K562 (cell line): ENCODE measurements at regions not wholly inside any gene's neighbourhood (a gene's known extent, or its start where the extent isn't known, plus 50 kb on each side); places are given as distances from the start of the nearest gene placed in this dataset.

ENCODE experiments used
- ATAC-seq: fragments of 200-7000 bp; cut with Tn5 transposase; 3 replicates; pipeline ENCODE4 v1.9.1; 2020; ENCODE audit warnings: moderate library complexity
- BruUV-seq: library from RNA; stranded (reverse); fragments of 400-500 nt; replicated peaks from 2 replicates; lab custom pipeline; 2021; lab: Mats Ljungman, UMichigan
- CTCF ChIA-PET: fragments of 300-600 bp; formaldehyde crosslinking; extraction: SDS; loops from one replicate; lab custom pipeline; 2021; ENCODE audit warnings: low intra/inter-chr PET ratio; lab: Yijun Ruan, JAX
- POLR2A ChIA-PET: fragments of 300-600, 350-650 bp; sonication (Branson Sonifier 250); formaldehyde crosslinking; extraction: SDS; loops from one replicate; lab custom pipeline; 2021; ENCODE audit warnings: antibody characterized with exemption, inconsistent platforms; lab: Yijun Ruan, JAX
- DNase-seq, 4 experiments: peaks; one replicate each; pipeline versions ENCODE4 v3.0.0 to v3.0.0-alpha.2; 2011 to 2018; ENCODE audit warnings: low spot score in 3 of 4, mixed read lengths in 3 of 4; ENCODE audit errors: extremely low read depth in 1 of 4
- FAIRE-seq: peaks from 2 replicates; lab custom pipeline; 2011; peaks lifted over from hg19 to GRCh38; lab: Jason Lieb, UNC
- H2AFZ ChIP-seq: 2 replicates; pipeline ENCODE4 v1.6.0; 2011; ENCODE audit warnings: low read depth, low read length, control low read depth, inconsistent platforms
- H3K27ac ChIP-seq: fragments of 200-600 bp; 3 replicates; pipeline ENCODE4 v1.8.0; 2011; ENCODE audit warnings: low read depth, mild to moderate bottlenecking, control low read depth, inconsistent platforms, low read length, moderate library complexity, mixed read lengths; ENCODE audit errors: extremely low read depth
- H3K27me3 ChIP-seq, 2 experiments: fragments of 300-600 bp in 1 of 2; 2 replicates in 1 of 2; 3 replicates in 1 of 2; pipeline versions ENCODE4 v1.6.0 to v1.8.0; 2011; ENCODE audit warnings: inconsistent platforms in 2 of 2, low read length in 2 of 2, mild to moderate bottlenecking in 1 of 2, mixed read lengths in 1 of 2, moderate library complexity in 1 of 2; ENCODE audit not compliant: control insufficient read depth in 2 of 2, insufficient read depth in 2 of 2
- H3K36me3 ChIP-seq: fragments of 300-600 bp; 3 replicates; pipeline ENCODE4 v1.8.0; 2011; ENCODE audit warnings: mild to moderate bottlenecking, low read length, inconsistent platforms; ENCODE audit not compliant: control insufficient read depth, insufficient read depth
- H3K4me1 ChIP-seq, 2 experiments: fragments of 200-600 bp in 1 of 2; replicated peaks in 1 of 2; 2 replicates in 1 of 2; 3 replicates in 1 of 2; pipeline versions ENCODE4 v1.5.1 to v1.8.0; 2011; ENCODE audit warnings: inconsistent platforms in 2 of 2, low read length in 2 of 2, mild to moderate bottlenecking in 1 of 2, mixed read lengths in 1 of 2, moderate library complexity in 1 of 2; ENCODE audit not compliant: control insufficient read depth in 2 of 2, insufficient read depth in 2 of 2
- H3K4me2 ChIP-seq: 2 replicates; pipeline ENCODE4 v1.6.1; 2011; ENCODE audit warnings: low read length, control low read depth, inconsistent platforms, mixed read lengths; ENCODE audit not compliant: insufficient read depth
- H3K4me3 ChIP-seq: fragments of 200-600 bp; sonication (generic), shearing (Covaris generic); 2 replicates; pipeline ENCODE4 v1.5.1; 2016; ENCODE audit warnings: control low read depth, inconsistent platforms
- H3K79me2 ChIP-seq: fragments of 200-600 bp; 3 replicates; pipeline ENCODE4 v1.8.0; 2011; ENCODE audit warnings: low read length, inconsistent platforms; ENCODE audit not compliant: control insufficient read depth, insufficient read depth
- H3K9ac ChIP-seq, 2 experiments: 2 replicates each; pipeline versions ENCODE4 v1.6.0 to v1.6.1; 2011; ENCODE audit warnings: low read depth in 2 of 2, low read length in 2 of 2, control low read depth in 1 of 2, inconsistent platforms in 1 of 2, mild to moderate bottlenecking in 1 of 2, mixed read lengths in 1 of 2; ENCODE audit not compliant: insufficient read depth in 1 of 2
- H3K9me1 ChIP-seq: one replicate; pipeline ENCODE4 v1.6.0; 2011; ENCODE audit warnings: inconsistent platforms, mild to moderate bottlenecking, low read length, moderate library complexity; ENCODE audit not compliant: control insufficient read depth, insufficient read depth
- H3K9me3 ChIP-seq: replicated peaks from 2 replicates; pipeline ENCODE4 v1.5.1; 2011; ENCODE audit warnings: low read depth, low read length, inconsistent platforms; ENCODE audit not compliant: control insufficient read depth, insufficient read depth
- H4K20me1 ChIP-seq: replicated peaks from 2 replicates; pipeline ENCODE4 v1.6.1; 2011; ENCODE audit warnings: low read length, inconsistent platforms, mixed read lengths; ENCODE audit not compliant: control insufficient read depth, insufficient read depth
- GTF2E2 ChIP-seq: fragments of 200-800 bp; sonication (Bioruptor generic); IDR thresholded peaks from 2 replicates; pipeline ENCODE4 v1.6.1; 2016; ENCODE audit warnings: missing genetic modification characterization, missing compliant biosample characterization
- KLF6 ChIP-seq: fragments of 250-450 bp; sonication (Bioruptor Pico); IDR thresholded peaks from 2 replicates; pipeline ENCODE4 v1.4.0; 2020; ENCODE audit warnings: mild to moderate bottlenecking, moderate library complexity, borderline replicate concordance
- L3MBTL2 ChIP-seq: fragments of 450-650 bp; IDR thresholded peaks from 2 replicates; pipeline ENCODE4 v1.6.1; 2016; ENCODE audit warnings: mild to moderate bottlenecking, moderate library complexity
- NCOA2 ChIP-seq, 2 experiments: fragments of 450-650 bp; IDR thresholded peaks; 2 replicates each; pipeline ENCODE4 v1.6.1; 2018; ENCODE audit warnings: mild to moderate bottlenecking in 2 of 2, moderate library complexity in 1 of 2; ENCODE audit not compliant: partially characterized antibody in 2 of 2
- WHSC1 ChIP-seq: IDR thresholded peaks from one replicate; pipeline ENCODE4 v1.6.1; 2012; ENCODE audit warnings: low read length, control low read depth, inconsistent platforms
- WGBS: fragments of 100-300 bp; shearing (Covaris generic); methylation state at CpG from one replicate; pipeline ENCODE4 v1.1.6; 2016; ENCODE audit warnings: low coverage, mixed read lengths; ENCODE audit not compliant: insufficient coverage; ENCODE audit errors: missing lambda C conversion rate; 5-methylcytosine and 5-hydroxymethylcytosine counted together
- in situ Hi-C: fragments of 300-500 bp; cut with MboI; formaldehyde crosslinking; loops from 4 replicates; pipeline ENCODE4 v1.15.0; 2018; ENCODE audit warnings: inconsistent platforms, mixed read lengths
- intact Hi-C: fragments of 100-400 bp; cut with micrococcal nuclease; formaldehyde crosslinking; loops from 2 replicates; pipeline ENCODE4 v1.14.2; 2022
- TF ChIP-seq, protein P1 (sequence below), 2 experiments: fragments of 450-650 bp; IDR thresholded peaks; 2 replicates each; pipeline ENCODE4 v1.6.1; 2018; ENCODE audit warnings: mild to moderate bottlenecking in 2 of 2, low read depth in 1 of 2; ENCODE audit not compliant: partially characterized antibody in 2 of 2

DNA sequence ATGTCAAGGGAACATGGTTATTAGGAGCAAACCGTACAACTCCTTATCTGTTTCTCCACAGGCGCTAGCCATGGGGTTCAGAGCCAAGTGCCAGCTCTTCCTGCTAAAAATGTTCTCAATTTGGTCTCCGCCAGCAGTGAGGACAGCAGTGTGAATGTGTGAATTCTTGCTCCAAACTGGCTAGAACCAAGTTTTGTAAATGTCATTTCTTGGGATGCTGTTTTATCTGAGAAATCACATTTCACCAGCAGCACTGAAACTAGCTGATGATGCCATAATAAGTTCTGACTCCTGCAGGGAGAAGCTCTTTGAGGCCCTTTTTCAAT lies 140.6 kb upstream of the LGALSL start:
- CTCF ChIA-PET, result interaction anchor here (0.7 kb wide), 1 partner anchor 88 kb away, joined by 5 read pairs; no protein-coding TSS in a partner anchor
- H3K4me3 ChIP-seq, result no peak overlapping the region
- FAIRE-seq (no peak), DNase-seq (no peak), ATAC-seq (no peak)
- H4K20me1 ChIP-seq, result no peaks in the 10 kb centered on the region
- POLR2A ChIA-PET, result interaction anchor here (0.7 to 1.2 kb wide), 3 partner anchors 13 to 23 kb away, joined by 3 to 4 read pairs (median 3); no protein-coding TSS in a partner anchor
- intact Hi-C loops (loop anchor here (5.0 to 10.0 kb wide), 3 partner anchors 99 to 266 kb away; no protein-coding TSS in a partner anchor), in situ Hi-C loops (no loop called here)
- TF ChIP-seq GTF2E2 (no peak), WHSC1 (no peak), KLF6 (no peak), NCOA2 (IDR thresholded peaks at IDR 0.05; ENCODE audit: partially characterized antibody in 2 of 2) (no peak), L3MBTL2 (no peak)
- TF ChIP-seq, protein P1, sequence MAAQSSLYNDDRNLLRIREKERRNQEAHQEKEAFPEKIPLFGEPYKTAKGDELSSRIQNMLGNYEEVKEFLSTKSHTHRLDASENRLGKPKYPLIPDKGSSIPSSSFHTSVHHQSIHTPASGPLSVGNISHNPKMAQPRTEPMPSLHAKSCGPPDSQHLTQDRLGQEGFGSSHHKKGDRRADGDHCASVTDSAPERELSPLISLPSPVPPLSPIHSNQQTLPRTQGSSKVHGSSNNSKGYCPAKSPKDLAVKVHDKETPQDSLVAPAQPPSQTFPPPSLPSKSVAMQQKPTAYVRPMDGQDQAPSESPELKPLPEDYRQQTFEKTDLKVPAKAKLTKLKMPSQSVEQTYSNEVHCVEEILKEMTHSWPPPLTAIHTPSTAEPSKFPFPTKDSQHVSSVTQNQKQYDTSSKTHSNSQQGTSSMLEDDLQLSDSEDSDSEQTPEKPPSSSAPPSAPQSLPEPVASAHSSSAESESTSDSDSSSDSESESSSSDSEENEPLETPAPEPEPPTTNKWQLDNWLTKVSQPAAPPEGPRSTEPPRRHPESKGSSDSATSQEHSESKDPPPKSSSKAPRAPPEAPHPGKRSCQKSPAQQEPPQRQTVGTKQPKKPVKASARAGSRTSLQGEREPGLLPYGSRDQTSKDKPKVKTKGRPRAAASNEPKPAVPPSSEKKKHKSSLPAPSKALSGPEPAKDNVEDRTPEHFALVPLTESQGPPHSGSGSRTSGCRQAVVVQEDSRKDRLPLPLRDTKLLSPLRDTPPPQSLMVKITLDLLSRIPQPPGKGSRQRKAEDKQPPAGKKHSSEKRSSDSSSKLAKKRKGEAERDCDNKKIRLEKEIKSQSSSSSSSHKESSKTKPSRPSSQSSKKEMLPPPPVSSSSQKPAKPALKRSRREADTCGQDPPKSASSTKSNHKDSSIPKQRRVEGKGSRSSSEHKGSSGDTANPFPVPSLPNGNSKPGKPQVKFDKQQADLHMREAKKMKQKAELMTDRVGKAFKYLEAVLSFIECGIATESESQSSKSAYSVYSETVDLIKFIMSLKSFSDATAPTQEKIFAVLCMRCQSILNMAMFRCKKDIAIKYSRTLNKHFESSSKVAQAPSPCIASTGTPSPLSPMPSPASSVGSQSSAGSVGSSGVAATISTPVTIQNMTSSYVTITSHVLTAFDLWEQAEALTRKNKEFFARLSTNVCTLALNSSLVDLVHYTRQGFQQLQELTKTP (IDR thresholded peaks at IDR 0.05; ENCODE audit: low read depth in 1 of 2, partially characterized antibody in 2 of 2), result no peak
- no peaks in the 10 kb centered on the region for H3K9me3 ChIP-seq
- peaks cover 22 to 48% of the 10 kb centered on the region in 2 experiments for H3K27me3 ChIP-seq
- no peak overlapping the region for H3K9ac ChIP-seq
- no peak overlapping the region for H2AFZ ChIP-seq
- H3K27ac ChIP-seq, result no peak overlapping the region
- no peak overlapping the region for H3K4me2 ChIP-seq
- no TSS peak for BruUV-seq
- no peaks in the 10 kb centered on the region for H3K9me1 ChIP-seq
- peaks cover 4 to 6% of the 10 kb centered on the region in 2 experiments; a peak in 3 of 5 replicates for H3K4me1 ChIP-seq
- WGBS, result 2% methylated on average over 3 of the region's 3 CpGs
- no peaks in the 10 kb centered on the region for H3K36me3 ChIP-seq
- H3K79me2 ChIP-seq, result no peaks in the 10 kb centered on the region
